GM12872 (cell line): ENCODE measurements at regions not wholly inside any gene's neighbourhood (a gene's known extent, or its start where the extent isn't known, plus 50 kb on each side); places are given as distances from the start of the nearest gene placed in this dataset.

ENCODE experiments used
- TF ChIP-seq, protein P1 (sequence below): IDR thresholded peaks from 3 replicates; pipeline ENCODE4 v1.5.1; 2011; ENCODE audit warnings: low read depth, mild to moderate bottlenecking, low read length, moderate library complexity; ENCODE audit not compliant: insufficient read depth

DNA sequence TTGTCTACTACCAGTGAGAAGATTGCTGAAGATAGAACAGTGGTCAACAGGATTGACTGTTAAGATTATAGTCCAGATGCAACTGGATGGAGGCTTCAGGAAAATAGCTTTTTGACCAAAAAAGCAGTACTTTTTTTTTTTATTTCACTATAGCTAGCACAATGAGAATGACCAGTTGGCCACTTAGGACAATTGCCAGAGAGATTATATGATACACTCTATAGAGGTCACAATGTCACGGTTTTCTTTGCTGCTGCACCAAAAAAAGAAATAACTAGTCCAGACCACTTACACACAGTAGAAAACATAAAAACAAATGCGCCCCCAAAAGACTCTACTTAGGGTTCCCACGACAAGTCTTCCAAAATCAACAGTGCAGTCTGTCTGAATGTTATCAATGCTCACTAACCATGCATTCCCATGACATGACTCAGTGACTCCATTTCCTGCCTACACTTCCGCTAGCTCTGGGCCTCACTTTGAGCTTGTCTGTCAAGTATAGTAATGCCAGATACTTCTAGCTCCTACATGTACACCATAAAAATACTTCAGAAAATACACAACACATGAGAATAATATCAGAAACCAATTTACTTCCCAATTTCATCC, 209.1 kb upstream of the STARD13 start:
- TF ChIP-seq, protein P1, sequence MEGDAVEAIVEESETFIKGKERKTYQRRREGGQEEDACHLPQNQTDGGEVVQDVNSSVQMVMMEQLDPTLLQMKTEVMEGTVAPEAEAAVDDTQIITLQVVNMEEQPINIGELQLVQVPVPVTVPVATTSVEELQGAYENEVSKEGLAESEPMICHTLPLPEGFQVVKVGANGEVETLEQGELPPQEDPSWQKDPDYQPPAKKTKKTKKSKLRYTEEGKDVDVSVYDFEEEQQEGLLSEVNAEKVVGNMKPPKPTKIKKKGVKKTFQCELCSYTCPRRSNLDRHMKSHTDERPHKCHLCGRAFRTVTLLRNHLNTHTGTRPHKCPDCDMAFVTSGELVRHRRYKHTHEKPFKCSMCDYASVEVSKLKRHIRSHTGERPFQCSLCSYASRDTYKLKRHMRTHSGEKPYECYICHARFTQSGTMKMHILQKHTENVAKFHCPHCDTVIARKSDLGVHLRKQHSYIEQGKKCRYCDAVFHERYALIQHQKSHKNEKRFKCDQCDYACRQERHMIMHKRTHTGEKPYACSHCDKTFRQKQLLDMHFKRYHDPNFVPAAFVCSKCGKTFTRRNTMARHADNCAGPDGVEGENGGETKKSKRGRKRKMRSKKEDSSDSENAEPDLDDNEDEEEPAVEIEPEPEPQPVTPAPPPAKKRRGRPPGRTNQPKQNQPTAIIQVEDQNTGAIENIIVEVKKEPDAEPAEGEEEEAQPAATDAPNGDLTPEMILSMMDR: no peak

DNA sequence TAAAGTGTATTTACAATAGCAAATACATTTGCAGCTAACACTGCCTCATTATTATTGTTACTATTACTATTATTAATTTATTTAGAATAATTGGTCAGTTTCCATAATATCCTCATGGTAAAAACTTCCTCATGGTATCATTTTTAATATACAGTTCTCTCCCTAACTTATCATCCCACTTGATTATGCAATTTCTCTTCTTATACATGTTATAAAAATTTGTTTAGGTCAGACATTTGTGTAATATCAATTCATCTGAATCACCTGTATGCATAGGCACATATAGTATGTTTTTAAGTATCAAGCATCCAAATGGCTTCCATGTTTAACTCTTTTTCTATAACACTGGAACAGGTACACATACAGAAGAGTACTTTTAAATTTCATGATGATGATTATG, 210.8 kb upstream of the STARD13 start:
- TF ChIP-seq, protein P1: no peak

DNA sequence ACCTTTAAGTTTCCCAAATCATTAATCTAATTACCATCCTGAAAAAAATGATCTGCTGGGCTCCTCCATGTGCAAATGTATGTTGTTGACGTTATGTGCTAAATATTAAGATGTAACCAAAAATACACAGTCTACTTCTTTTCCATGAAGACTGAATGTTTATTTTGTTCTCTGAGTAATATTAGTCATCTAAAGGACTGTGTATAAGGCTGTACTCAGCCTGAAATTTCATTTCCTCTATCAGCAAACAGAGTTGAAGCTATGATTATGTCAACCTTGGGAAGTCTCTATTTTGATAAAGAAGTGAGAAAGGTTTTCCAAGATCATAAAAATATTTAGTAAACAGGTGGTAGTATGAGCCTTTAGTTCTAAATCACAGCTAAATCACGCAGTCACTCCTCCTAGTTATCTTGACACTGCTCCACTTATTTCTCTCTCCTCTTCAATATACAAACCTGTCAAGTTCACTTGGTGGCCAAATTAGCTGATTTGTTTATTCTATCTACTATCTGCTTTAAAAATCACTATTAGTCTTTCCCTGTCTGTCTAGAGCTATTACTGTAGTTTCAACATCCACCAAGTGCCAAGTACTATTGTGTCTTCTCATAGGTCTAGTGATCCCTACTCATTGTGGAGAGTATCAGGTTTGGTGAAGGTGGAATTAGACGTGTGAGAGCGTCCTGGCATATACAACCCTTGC, 211.7 kb upstream of the STARD13 start:
- TF ChIP-seq, protein P1: no peak

DNA sequence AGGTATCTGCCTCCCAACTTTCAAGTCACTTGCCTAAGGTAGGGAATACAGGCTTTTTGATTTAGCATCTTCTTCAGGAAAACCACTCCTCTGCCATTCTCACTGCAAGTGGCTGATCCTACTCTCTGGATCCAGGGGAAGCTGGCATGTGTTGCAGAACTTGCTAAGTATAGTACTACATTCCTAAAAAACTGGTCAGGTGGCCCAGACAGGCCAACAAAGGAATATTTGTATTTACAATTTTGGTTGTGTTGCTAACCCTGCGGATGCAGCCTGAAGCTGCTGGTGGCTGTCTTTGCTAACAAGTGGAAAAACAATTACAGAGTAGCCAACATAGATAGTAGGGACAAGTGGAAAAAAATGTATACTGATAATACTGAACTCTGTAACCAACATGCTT, 222.5 kb upstream of the STARD13 start:
- TF ChIP-seq, protein P1: no peak

DNA sequence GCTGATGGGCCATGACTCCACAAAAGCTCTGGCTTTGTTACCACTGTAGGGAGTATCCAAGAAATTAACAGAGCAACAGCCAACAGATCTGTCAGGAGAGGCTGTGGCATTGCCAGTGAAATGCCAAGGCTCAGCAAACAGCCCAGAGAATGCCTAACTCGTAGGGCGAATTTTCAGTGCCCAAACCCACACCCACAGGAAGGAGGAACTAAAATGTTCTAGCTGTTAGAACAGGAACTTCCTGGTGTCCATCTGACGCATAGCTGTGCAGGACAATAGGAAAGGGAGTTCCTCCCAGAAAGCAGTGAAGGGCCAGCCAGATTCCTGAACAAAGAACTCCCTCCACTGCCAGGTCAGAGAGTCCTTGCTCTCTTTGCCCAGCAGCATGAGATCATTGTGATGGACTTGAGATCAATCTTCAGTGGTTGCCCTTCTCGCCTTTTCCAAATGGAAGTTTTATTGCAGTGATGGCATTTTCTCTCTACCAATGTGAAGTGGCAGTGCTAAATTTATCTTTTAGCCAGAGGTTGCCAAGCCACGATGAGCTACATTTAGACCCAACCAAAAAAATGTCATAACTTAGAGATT, 224.2 kb upstream of the STARD13 start:
- TF ChIP-seq, protein P1: no peak

DNA sequence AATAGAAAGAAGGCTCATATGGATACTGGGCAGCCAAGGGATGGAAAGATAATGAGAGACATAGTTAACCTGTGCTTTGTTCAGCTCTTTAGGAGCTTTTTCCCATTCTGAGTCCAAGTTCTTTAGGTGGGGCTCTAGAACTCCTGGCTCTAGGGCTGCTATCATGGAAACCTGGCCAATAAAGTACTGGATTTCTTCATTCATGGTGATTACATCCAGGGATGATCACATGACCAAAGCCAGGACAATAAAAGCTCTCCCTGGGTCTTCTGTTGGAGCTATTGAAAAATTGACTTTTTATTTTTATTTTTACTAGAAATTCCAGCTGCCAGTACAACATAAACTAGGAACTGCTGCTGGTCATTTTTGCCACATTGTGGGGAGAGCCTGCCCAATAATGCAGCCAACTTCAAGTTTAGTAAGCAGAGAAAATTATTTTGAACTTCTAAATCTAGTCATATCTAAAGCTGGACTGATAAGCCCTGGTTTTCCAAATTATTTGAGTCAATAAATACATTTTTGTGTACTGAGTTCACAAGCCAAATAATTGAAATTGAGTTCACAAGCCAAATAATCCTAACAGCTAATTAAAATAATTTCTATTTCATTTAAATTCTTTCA, 224.9 kb upstream of the STARD13 start:
- TF ChIP-seq, protein P1: no peak

DNA sequence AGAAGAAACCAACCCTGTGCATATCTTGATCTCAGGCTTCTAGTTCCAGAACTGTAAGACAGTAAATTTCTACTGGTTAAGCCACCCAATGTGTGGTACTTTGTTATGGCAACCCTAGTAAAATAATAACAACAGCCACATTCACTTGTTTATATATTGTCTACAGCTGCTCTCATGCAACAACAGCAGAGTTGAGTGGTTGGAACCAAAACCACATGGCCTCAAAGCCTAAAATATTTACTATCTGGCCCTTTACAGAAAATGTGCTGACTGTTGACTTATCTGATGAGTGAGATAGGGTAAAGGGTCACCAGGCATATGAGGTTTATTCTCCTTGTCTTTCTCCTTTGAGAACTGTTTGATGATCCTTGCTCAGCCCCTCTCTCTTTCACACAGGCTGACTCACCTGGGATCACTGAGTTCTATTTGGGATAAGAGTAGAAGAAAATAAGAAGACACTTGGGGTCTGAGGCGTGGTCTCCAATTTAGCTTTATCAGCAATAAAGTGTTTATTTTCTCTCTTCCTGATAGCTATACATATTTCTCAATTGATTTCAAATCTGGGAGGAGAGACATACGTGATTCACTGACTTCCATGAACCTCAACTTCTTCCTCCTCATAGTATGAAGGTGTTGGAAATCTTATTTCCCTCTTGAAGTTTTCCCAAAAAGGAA, 227.5 kb upstream of the STARD13 start:
- TF ChIP-seq, protein P1: no peak
